ENCODE measurements at regions not wholly inside any gene's neighbourhood (a gene's known extent, or its start where the extent isn't known, plus 50 kb on each side); places are given as distances from the start of the nearest gene placed in this dataset.

DNA sequence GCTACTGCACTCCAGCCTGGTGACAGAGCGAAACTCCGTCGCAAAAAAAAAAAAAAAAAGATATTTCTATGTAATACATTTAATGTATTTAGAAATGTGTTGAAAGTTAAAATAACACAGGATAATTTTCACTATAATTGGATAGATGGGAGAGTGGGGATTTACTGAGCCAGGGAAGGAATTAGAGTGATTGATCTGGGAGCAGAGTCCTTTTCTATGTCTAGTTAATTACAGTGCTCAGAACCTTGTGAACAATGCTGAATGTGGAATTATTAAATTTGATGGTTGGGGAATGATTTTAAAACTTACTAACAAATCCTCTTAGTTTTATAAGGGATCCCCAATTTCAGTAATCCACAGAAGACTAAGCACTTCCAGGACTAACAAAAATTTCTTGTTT lies 239.7 kb downstream of the CSNK1G3 start:
- H2AFZ ChIP-seq (ENCODE audit: low read length), result no peak overlapping the region
- H2BK120ac ChIP-seq (ENCODE audit: low read depth, low read length, poor library complexity, severe bottlenecking), result no peak overlapping the region

More for the DNA sequence above, 239.7 kb downstream of the CSNK1G3 start:
- Mint-ChIP-seq H3K36me3 (ENCODE audit: insufficient read depth in 1 of 3, low read depth in 3 of 3) (no peaks in the 10 kb centered on the region), H3K27ac (no peak overlapping the region), H3K9me3 (no peaks in the 10 kb centered on the region), H3K27me3 (ENCODE audit: low read depth) (no peaks in the 10 kb centered on the region; the same call in 1 of the 2 replicates), H3K4me1 (peaks cover 17 to 21% of the 10 kb centered on the region in 2 experiments), H3K4me3 (no peak overlapping the region)
- H3K27ac ChIP-seq (ENCODE audit: insufficient read length, low read depth, low read length), result no peak overlapping the region
- H3K56ac ChIP-seq (ENCODE audit: insufficient read length, low read depth, low read length), result no peak overlapping the region
- no peak overlapping the region for H3K23ac ChIP-seq (ENCODE audit: insufficient read length, low read depth, low read length)
- no peaks in the 10 kb centered on the region for H3K9me3 ChIP-seq (ENCODE audit: control insufficient read depth, low read depth, low read length)
- H2BK15ac ChIP-seq (ENCODE audit: low read depth, low read length), result no peak overlapping the region
- no peak overlapping the region for H3K4me2 ChIP-seq (ENCODE audit: insufficient read depth, insufficient read length, low read length)
- no peak overlapping the region for H2BK5ac ChIP-seq (ENCODE audit: insufficient read length, low read length)
- H3K27me3 ChIP-seq (ENCODE audit: insufficient read depth, low read length), result 0 out of 2 replicates have a peak, but pooled peaks cover 2% of the 10 kb centered on the region
- H3K79me2 ChIP-seq (ENCODE audit: insufficient read depth, low read length), result no peaks in the 10 kb centered on the region
- WGBS (ENCODE audit: extremely low coverage, insufficient read length, low lambda C conversion rate), result no CpG with 5 or more reads among the region's 3 CpGs
- H3K4me1 ChIP-seq (ENCODE audit: insufficient read depth, low read length), result peaks cover 2% of the 10 kb centered on the region; the same call in 1 of the 2 replicates
- DNase-seq, result no peak
- H3T11ph ChIP-seq (ENCODE audit: low read length), result no peak overlapping the region
- H4K20me1 ChIP-seq (ENCODE audit: control insufficient read depth, insufficient read depth, insufficient read length), result no peaks in the 10 kb centered on the region
- H3K9ac ChIP-seq (ENCODE audit: extremely low read depth, insufficient read length, low read length), result no peak overlapping the region
- no peak overlapping the region for H2BK12ac ChIP-seq (ENCODE audit: insufficient read length, low read depth, low read length)
- H4K5ac ChIP-seq (ENCODE audit: insufficient read length, low read depth, low read length), result no peak overlapping the region
- TF ChIP-seq, protein P1, sequence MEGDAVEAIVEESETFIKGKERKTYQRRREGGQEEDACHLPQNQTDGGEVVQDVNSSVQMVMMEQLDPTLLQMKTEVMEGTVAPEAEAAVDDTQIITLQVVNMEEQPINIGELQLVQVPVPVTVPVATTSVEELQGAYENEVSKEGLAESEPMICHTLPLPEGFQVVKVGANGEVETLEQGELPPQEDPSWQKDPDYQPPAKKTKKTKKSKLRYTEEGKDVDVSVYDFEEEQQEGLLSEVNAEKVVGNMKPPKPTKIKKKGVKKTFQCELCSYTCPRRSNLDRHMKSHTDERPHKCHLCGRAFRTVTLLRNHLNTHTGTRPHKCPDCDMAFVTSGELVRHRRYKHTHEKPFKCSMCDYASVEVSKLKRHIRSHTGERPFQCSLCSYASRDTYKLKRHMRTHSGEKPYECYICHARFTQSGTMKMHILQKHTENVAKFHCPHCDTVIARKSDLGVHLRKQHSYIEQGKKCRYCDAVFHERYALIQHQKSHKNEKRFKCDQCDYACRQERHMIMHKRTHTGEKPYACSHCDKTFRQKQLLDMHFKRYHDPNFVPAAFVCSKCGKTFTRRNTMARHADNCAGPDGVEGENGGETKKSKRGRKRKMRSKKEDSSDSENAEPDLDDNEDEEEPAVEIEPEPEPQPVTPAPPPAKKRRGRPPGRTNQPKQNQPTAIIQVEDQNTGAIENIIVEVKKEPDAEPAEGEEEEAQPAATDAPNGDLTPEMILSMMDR (conservative IDR thresholded peaks at IDR 0.05), result no peak
- no peak overlapping the region for H3K4ac ChIP-seq (ENCODE audit: low read depth, low read length)
- no peaks in the 10 kb centered on the region for H3K23me2 ChIP-seq (ENCODE audit: insufficient read length, low read depth, low read length, poor library complexity, severe bottlenecking)
- H4K91ac ChIP-seq (ENCODE audit: insufficient read length, low read depth, low read length), result no peak overlapping the region
- no peaks in the 10 kb centered on the region for H3K79me1 ChIP-seq (ENCODE audit: insufficient read depth, low read depth, low read length, poor library complexity, severe bottlenecking)
- no peak overlapping the region for H2BK20ac ChIP-seq (ENCODE audit: low read depth, low read length, poor library complexity, severe bottlenecking)
- no peak overlapping the region for H4K8ac ChIP-seq (replicated peaks; ENCODE audit: insufficient read length, low read depth, low read length)
- no peak overlapping the region for H2AK5ac ChIP-seq (ENCODE audit: insufficient read length, low read length)
- no peak overlapping the region for H3K14ac ChIP-seq (ENCODE audit: insufficient read depth, low read length)
- H3K18ac ChIP-seq (ENCODE audit: insufficient read length, low read depth, low read length), result no peak overlapping the region
